Right hindlimb (tissue), 1 donor: ENCODE measurements at regions not wholly inside any gene's neighbourhood (a gene's known extent, or its start where the extent isn't known, plus 50 kb on each side); places are given as distances from the start of the nearest gene placed in this dataset.
"Not testable (repeated sequence)": the region's sequence is repeated elsewhere in the genome, so short reads cannot be mapped to it uniquely, and the experiment has no call there.

Experiments
- DNase-seq: peaks from one replicate; pipeline ENCODE4 v3.0.0-alpha.2; 2018

GRCh38 chr15:36110659-36110993, 468.8 kb upstream of the CDIN1 start:
- DNase-seq = no peak

DNA sequence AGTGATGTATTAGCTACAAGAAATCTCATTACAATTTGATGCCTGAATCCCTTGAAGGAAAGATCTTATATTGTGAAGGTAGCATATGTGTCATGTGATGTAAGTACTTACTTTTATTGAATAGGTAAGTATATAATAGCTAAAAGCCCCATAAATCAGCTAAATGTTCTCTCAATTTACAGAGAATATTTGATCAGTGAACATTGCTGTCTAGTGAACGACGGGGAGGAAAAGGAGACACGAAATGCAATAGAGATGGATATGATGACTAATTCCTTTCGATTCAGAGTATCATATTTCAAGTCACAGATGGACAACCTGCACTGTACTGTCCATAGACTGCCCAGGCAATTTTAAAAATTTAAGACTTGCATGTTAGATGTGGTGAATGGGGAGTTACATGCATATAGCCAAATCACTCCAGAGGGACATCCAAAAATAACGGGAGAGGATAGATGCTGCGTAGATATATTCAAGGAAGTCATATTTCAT, 462.1 kb upstream of the CDIN1 start:
- DNase-seq = no peak

GRCh38 chr15:36126194-36126593, 453.2 kb upstream of the CDIN1 start:
- no peak for DNase-seq

- no peak for DNase-seq
Observed at GRCh38 chr15:36130641-36131310, 448.6 kb upstream of the CDIN1 start.

GRCh38 chr15:36133742-36134141, 445.7 kb upstream of the CDIN1 start:
- DNase-seq = no peak

DNA sequence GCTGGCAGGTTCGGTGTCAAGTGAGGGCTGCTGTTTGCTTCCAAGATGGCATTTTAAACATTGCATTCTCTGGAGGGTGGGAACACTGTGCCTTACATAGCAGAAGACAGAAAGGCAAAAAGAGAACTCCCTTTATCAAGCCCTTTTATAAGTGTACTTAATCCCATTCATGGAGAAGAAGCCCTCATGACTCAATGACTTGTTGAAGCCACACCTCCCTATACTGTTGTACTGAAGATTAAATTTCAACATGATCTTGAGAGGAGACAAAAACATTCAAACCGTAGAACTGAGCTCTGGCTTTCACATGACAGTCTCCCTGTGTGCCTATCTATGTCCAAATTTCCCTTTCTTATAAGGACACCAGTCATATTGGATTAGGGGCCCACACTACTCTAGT, 443.4 kb upstream of the CDIN1 start:
- DNase-seq = no peak

DNA sequence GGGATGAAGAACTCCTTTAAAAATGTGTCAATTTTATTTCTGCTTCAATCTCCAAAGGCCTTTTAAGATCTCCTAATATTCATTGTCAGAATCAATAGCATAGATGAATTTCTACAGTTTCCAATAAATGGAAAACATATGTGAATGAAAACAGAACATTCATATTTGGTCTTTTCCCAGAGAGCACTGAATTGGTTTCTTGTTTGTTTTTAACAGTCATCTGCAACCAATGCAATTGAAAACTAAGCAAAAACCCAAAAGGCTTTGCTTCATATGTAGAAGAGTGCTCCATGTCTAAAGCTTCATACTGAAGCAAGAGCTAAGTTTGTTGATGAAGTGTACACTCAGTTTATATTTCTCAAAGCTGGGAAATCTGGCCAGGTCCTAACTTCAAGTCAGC, 426.5 kb upstream of the CDIN1 start:
- DNase-seq = no peak

DNA sequence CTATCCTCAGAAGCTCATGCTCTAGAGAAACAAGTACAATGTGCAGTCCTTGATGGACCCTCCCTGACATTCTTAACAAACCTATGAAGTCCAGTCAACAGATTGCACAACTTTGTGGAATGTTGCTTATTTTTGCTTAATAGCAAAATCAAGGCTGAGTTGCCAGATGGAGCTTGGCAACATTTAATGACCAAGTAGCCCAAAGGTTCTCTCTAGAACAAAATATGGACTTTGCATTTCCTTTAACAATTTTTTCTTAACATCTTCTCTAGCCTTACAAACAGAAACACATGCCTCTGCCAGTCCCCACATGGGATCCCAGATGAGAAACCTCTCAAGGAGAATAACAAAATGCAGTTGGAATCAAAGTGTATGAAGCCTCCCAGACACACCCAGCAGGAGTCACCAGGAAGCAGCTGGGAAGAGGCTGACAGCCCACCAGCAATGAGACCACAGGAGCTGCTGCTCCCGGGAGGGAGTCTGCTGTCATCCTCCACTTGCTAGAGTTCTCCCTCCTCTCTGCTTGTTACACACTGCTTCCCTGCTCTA, 422.5 kb upstream of the CDIN1 start:
- peak; percentile 55 for DNase-seq

DNA sequence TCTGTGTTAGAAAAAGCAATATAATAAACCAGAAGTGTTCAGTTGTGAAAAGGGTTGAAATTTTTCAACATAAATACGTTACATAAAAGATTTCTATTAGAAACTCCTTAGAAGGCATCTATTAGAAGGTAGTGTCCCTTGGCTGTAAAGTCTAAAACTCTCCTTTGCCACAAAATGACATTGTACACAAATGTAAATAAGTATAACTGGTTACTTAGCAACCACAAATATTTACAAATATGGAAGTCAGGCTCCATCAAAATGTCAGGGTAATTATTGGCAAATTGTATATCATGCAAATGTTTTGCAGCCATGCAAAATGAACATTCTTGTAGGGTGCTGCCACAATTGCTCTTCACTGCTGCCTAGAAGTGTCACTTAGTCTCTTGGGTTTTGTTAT, 419.1 kb upstream of the CDIN1 start:
- DNase-seq = no peak

DNA sequence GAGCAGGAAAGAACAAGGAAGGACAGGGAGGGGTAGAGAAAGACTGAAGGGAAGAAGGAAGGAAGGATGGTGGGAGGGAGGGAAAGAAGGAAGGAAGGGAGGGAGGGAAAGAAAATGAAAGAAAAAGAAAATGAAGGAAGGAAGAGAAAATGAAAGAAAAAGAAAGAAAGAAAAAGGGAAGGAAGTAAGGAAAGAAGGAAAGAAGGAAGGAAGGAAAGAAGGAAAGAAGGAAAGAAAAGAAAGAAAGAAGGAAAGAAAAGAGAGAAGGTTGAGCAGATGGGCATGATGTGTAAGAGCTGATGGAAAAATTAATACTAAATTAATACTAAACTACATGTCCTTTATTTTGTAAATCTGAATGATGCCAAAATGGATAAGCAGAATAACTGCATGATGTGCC, 418.3 kb upstream of the CDIN1 start:
- no peak for DNase-seq

- peak; percentile 46 for DNase-seq
Observed at GRCh38 chr15:36161771-36162212, 417.6 kb upstream of the CDIN1 start.

DNA sequence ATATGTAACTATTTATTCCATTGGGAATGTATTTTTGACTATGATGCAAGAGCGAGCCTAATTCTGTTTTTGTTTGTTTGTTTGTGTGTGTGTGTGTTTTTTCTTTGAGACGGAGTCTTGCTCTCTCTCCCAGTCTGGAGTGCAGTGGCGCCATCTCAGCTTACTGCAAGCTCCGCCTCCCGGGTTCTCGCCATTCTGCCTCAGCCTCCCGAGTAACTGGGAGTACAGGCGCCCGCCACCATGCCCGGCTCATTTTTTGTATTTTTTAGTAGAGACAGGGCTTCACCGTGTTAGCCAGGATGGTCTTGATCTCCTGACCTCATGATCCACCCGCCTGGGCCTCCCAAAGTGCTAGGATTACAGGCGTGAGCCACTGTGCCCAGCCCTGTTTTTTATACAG, 415.4 kb upstream of the CDIN1 start:
- not testable (repeated sequence) for DNase-seq

- DNase-seq = no peak
Observed at GRCh38 chr15:36172955-36173354, 406.5 kb upstream of the CDIN1 start.

DNA sequence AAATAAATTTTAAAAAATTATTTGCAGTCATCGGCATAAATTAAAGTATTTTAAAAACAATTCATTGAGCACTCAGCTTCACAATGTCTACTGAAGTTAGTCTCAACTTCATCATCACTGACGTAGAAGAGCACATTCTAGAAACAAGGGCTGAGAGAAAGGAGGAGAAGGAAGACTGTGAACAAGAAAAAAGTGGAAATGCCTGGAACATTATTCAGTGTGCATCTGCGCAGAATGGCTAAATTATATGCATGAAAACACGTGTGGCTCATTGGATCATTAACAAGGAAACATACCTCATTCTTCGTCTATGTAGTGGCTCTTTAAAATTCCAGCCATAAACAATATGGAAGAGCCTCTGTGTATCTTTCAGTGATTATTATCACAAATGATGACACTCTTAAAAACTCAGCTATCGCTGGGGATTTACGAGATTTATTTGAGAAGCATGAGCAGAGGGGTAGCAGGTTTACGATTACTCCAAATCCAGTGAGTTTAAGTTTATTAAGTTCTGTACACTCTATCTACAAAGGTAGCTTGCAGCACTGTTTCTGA, 404.2 kb upstream of the CDIN1 start:
- no peak for DNase-seq

DNA sequence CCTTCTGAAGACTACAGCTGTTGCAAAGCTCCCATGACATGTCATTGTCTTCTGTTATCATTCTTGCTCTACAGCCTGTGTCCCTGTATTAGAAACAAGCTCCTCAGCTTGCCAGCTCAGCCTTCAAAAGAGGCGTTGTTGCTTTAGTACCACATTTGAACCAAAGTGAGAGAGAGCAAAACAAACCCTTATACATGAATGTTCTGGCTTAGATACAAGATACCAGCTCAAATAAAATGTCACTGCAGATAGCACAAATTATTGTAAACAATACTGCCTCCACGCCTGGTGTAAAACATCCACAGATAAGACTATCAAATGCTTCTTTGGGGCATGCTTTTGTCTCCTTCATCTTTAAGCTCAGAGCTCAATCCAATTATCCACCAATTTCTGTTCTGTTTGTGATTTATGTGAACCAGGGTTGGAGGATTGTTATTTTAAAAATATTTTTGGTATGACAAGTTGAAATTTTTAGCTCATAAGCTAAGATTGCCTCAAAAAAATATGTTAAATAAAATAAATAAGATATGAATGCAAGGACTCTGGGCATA, 403.6 kb upstream of the CDIN1 start:
- no peak for DNase-seq

- DNase-seq = no peak
Observed at GRCh38 chr15:36177590-36178302, 401.7 kb upstream of the CDIN1 start.

DNA sequence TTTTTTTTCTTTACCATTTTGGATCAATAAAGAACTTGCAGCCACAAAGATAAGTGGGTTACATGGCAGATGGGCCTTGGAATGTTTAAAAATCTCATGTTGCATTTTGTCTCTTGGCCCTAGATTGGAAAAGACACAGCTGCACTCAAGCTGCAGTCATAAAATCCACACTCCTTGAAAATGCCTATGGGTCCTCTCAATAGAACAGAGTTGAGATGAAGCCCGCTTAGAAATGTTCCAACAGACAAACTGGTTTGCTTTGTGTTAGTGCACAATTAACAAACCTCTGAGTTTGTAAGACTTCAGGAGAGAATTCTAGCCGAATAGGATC, 401.2 kb upstream of the CDIN1 start:
- peak; percentile 21 for DNase-seq

- DNase-seq = no peak
Observed at GRCh38 chr15:36183201-36183600, 396.2 kb upstream of the CDIN1 start.

DNA sequence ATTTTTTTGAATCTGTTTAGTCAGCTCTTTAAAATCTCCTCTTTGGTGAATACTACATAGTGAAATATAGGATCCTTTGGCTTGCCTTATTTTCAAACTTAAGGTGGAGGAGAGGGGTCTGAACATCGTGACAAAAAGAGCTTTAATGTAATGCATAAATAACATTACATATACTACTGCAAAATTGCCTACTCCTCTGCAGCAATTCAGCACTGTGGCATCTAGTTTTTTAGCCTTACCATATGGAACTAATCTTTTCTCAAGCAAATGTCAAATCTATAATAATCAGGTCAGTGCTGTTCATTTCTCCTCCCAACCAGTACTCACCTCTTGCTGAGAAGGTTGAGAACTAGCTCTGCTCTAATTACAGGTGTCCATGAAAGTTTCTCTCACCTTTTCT, 394.0 kb upstream of the CDIN1 start:
- DNase-seq = no peak

GRCh38 chr15:36185845-36186244, 393.6 kb upstream of the CDIN1 start:
- no peak for DNase-seq

DNA sequence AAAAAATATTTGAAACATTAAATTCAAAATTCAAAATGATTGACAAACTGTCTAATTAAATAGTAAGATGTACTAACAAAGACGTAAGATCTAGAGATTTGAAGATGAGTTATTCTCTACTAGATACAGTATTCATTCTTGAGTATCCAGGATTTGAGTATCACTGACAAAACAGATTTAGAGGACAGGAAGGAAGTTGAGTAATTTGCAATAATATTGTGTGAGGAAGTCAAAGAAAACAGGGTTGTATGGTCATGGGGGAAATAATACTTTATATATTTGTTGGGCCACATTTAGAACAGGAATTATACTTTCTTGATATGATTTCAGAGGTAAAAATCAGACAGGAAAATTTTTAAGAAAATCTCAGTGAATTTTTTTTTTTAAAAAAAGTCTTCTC, 393.1 kb upstream of the CDIN1 start:
- DNase-seq = no peak

DNA sequence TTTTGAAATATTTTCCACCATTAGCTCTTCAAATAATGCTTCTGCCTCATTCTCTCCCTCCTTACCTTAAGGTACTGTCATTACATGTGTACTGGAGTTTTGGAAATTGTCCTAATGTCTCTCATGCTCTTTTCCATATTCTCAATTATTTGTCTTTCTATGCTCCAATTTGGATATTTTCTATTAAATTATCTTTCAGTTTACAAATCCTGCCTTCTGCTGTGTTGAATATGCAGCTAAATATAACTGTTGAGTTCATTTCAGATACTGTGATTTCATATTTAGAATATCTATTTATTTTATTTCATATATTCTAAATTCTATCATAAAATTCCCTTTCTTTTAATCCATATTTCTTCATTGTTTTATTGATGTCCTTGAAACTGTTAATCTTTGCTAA, 388.0 kb upstream of the CDIN1 start:
- DNase-seq = no peak

DNA sequence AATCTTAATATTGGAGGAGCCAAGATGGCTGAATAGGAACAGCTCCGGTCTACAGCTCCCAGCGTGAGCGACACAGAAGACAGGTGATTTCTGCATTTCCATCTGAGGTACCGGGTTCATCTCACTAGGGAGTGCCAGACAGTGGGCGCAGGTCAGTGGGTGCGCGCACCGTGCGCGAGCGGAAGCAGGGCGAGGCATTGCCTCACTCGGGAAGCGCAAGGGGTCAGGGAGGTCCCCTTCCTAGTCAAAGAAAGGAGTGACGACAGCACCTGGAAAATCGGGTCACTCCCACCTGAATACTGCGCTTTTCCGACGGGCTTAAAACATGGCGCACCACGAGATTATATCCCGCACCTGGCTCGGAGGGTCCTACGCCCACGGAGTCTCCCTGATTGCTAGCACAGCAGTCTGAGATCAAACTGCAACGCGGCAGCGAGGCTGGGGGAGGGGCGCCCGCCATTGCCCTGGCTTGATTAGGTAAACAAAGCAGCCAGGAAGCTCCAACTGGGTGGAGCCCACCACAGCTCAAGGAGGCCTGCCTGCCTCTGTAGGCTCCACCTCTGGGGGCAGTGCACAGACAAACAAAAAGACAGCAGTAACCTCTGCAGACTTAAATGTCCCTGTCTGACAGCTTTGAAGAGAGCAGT, 383.9 kb upstream of the CDIN1 start:
- DNase-seq = not testable (repeated sequence)
